Erythroblast (primary cell): ENCODE measurements at regions not wholly inside any gene's neighbourhood (a gene's known extent, or its start where the extent isn't known, plus 50 kb on each side); places are given as distances from the start of the nearest gene placed in this dataset.

Source experiments
- GATA1 ChIP-seq: IDR thresholded peaks from 2 replicates; pipeline ENCODE4 v1.6.1; 2011; ENCODE audit warnings: low read depth, mild to moderate bottlenecking, control low read depth, low read length, moderate library complexity
- POLR2A ChIP-seq: IDR thresholded peaks from 2 replicates; pipeline ENCODE4 v1.6.1; 2011; ENCODE audit warnings: mild to moderate bottlenecking, low read length

GRCh38 chr18:1796636-1797035 lies 774.7 kb downstream of the METTL4 start:
- TF ChIP-seq GATA1: no peak
- no peak for TF ChIP-seq POLR2A
